ENCODE measurements at regions not wholly inside any gene's neighbourhood (a gene's known extent, or its start where the extent isn't known, plus 50 kb on each side); places are given as distances from the start of the nearest gene placed in this dataset.

GRCh38 chr2:105592288-105592687 lies 152.4 kb upstream of the NCK2 start:
- DNase-seq = no peak

GRCh38 chr2:105590780-105591660 lies 153.7 kb upstream of the NCK2 start:
- DNase-seq = no peak

- DNase-seq = no peak
These were observed 156.1 kb upstream of the NCK2 start for GRCh38 chr2:105588581-105588980.

DNA sequence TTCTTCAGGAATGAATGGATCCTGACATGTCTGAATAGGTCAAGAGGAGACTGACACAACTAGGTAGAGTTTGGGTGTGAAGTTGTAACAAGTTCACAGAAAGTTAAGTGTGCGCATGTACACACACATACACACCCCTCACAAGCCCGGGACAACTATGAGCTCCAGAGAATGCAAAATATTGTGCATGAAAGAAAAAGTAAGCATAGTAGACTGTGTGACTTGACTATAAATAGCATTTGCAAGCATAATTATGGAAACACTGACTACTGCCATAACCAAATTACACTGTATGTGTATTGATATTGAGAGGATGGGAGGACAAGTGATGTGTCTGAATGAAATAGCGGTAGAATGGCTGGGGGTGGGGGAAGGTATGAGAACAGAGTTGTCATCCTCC lies 157.1 kb upstream of the NCK2 start:
- DNase-seq = no peak

GRCh38 chr2:105584435-105585010 lies 160.2 kb upstream of the NCK2 start:
- DNase-seq = no peak

DNA sequence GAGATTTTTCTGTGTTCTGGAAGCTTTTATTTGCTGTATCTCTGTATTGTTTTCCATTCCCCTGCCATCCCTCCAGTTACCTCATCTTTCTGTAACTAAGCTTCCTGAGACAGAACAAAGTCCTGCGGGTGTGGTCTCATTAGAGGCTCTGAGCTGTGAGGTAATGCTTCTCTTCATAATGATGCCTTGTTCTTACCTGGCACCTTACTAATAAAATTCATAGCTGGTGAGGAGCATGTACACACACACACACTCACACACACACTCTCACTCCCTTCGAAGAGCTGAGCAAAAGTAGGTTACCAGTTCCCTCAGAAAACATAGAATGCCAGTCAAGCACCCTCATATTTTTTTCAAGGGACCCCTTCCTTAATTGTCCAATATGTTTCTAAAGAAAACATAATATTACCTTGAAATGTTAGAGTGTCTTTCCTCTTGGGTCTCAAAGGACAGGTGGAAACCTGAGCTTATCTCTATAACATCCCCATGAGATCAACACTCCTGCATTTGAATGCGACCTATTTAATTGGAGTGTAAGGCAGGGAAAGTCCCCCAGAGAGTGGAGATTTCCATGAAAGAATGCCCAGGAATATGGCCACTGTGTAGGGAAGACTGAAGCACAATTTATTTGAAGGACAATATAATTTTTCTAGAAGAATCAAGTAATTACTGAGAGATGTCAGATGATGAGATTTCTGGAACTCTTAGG lies 161.6 kb upstream of the NCK2 start:
- no peak for DNase-seq

DNA sequence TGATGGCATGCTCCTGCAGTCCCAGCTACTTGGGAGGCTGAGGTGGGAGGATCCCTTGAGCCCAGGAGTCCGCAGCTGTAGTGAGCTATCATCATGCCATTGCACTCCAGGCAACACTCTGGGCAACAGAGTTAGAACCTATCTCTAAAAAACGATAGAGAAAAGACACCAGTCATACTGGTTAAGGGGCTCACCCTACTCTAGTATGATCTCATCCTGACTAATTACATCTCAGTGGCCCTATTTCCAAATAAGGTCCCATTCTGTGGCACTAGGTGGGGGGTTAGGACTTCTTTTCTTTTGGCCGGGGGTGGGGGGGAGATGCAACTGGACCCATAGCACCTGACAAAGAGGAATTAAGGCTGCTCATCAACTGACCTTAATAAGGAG lies 163.2 kb upstream of the NCK2 start:
- DNase-seq = no peak

DNA sequence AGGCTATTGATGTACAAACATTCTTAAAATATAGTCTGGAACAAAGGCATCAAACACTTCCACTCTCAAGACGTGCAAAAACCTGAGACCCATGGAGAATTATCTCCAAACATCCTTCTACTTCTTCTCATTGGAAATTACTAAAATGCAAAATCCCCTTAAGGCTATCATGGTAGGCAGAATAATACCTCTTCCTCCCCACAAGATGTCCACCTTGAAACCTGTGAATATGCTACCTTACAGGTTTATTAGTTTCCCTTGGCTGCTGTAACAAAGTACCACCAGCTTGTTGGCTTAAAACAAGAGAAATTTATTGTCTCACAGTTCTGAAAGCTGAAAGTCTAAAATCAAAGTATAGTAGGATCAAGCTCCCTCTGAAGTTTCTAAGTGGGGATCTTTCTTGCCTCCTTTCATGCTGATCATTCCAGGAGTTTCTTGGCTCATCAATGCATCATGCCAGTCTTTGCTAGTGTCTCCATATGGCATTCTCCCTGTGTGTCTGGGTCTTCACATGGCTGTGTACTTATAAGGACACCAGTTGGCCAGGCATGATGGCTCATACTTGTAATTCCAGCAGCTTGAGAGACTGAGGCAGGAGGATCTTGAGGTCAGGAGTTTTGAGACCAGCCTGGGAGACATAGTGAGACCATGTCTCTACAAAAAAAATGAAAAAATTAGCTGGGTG lies 163.7 kb upstream of the NCK2 start:
- DNase-seq = no peak

DNA sequence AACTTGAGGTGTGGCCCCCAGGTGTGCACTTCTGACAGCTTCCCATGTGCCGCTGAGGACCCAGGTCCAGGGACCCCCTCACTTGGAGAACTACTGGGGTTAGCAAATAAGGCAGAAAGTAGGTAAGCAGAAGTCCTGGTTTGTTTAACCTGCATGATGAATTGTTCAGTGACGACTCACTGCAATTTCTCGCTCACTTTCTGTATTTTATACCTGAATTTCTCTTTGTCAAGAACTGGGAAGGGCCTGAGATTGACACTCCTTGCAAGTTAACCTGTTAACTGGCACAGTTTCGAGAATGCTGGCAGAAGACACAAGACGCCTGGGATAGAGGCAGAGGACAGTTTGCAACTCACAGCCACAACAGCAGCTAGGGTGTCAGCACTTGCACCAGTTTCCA lies 164.5 kb upstream of the NCK2 start:
- DNase-seq = no peak

DNA sequence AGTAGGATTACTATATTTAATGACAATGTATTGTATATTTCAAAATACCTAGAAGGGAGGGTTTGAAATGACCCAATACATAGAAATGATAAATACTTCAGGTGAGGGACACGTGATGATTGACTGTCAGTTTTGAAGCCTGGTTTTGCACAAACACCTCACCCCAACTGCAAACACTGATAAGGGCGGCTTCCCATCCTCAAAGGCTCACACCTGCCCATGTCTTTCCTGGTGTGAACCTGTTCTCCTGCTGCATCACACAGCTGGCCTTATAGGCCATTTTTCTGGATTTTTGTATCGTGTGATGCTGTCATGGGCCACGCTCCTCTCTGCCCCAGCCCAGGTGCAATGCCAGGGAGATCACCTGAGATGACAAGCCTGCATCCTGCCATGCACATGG lies 166.5 kb upstream of the NCK2 start:
- DNase-seq = no peak

DNA sequence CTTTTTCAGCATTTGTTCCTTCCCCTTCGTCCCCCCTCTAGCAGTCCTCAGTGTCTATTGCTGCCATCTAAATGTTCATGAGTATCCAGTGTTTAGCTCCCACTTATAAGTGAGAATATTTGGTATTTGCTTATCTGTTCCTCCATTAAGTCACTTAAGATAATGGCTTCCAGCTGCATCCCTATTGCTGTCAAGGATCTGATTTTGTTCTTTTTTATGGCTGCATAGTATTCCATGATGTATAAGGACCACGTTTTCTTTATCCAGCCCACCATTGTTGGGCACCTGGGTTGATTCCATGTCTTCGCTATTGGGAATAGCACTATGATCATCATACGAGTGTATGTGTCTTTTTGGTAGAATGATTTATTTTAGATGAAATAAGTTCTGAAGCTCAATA lies 166.9 kb upstream of the NCK2 start:
- DNase-seq = no peak

GRCh38 chr2:105576440-105577241 lies 168.1 kb upstream of the NCK2 start:
- DNase-seq = peak; percentile 66

DNA sequence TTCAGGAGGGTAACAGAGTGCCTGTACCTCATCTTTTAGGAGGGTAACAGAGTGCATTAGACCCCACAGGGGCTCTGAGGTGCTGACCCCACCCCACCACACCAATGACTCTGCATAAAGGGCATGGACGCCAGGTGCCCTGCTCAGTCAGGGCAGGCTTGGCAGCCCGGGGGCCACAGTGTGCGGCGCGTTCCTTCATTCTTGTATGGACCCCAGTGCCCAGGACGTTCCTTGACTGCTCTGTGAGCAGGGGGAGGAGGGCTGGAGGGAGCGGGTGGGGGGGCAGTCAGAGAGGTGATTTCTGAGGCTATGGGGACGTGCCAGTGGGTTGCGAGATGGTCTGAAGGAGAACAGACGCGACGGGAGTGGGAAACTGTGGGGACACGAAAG lies 168.7 kb upstream of the NCK2 start:
- DNase-seq = no peak

DNA sequence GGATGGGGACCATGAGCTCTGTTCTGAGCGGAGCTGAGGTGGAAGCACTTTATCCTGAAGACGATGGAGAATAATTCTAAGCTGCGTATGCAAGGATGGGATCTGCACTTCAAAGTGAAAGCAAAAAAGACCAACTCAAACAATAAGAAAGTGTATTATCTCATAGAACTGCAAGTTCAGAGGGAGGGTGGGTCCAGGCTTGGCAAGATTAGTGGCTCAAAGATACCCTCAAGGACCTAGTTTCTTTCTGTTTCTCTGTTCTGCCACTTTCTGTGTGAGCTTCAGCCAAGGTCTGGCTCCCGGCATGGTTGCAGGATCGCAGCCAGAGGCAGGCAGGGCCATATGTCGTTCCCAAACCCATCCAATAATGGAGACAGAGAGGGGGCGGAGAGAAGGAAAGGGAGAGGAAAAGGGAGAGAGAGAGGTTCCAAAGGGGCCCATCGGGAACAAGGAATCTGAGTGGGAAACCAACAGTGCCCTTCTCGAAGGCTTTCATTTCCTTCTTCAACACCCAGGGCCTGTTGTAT lies 169.2 kb upstream of the NCK2 start:
- peak; percentile 41 for DNase-seq

- no peak for DNase-seq
These were observed 169.8 kb upstream of the NCK2 start for GRCh38 chr2:105574796-105575344.

DNA sequence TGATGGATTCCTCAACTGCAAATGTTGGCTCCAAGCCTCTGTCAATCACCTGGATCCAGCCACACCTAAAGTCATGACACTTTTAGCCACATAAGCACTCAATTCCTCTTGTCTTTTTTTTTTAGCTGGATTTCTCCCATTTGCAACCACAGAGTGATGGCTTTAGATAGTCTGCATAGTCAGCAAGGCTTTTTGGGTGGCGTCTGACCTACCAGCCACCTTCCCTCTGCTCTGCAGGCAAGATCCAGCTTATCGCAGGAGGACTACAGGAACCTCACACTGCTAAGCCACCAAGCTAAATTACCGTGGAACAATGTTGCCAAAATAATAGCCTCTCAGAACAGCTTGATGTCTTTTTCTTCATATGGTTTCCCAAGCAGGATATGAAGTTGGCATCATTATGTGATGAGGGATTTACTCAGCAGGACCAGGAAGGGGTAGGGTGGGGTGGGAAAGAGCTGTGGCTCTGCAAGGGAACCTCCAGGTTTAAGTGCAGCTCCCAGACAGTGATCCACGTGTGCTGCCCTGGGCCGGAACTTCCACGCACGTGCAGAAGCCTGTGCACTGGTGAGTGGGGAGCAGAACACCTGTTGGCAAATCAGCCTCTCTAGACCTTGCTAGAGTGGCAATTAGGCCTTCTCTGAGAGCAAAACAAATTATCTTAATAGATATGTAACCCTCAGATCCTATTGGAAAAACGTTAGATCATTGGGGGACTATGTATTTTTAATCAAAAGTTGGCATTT lies 170.6 kb upstream of the NCK2 start:
- no peak for DNase-seq

GRCh38 chr2:105573490-105573889 lies 171.2 kb upstream of the NCK2 start:
- no peak for DNase-seq

DNA sequence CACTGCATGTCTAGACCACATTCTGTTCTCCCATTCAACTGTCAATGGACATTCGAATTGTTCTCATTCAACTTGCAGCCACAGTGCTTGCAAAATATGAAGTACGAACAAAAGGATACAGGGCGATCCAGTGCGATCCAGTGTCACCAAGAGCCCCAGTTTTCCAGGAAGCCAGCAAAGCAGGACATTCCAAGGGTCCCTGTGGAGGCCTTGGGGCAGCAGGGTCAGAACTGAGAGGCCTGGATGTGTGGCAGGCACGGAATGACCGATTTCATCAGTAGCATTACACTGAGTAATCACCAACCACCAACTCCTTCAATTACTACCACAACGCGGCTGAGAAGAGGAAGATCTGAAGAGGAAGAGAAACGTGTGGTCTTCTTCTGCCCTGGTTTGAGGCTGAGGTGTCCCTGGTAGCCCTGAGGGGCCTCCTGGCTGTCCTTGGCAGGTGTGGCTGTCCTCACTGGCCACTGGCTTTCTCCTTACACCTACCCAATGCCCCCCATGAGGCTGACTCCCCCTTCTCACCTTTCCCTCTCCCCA lies 172.7 kb upstream of the FHL2 start:
- DNase-seq = no peak

- no peak for DNase-seq
These were observed 171.9 kb upstream of the FHL2 start for GRCh38 chr2:105570757-105571156.

GRCh38 chr2:105570326-105570725 lies 171.5 kb upstream of the FHL2 start:
- no peak for DNase-seq

DNA sequence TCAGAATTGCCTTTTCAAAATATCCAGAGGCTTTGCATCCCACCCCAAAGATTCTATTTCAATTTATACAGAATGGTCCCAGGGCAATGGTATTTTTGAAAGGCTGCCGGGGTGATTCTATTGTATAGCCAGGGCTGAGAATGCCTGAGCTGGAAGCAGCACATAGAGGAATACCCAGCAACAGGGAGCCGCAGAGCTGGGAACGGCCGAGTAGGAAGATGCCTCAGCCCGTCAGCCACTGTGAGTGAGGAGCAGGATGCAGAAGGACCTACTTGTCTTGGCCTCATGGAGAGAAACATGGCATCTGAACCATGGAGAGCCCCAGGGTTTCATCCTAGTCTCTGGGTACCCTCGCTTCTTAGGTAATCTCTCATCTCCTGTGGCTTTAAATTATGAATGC lies 170.8 kb upstream of the FHL2 start:
- DNase-seq = no peak

Data from DMS 273 treated with DMSO at 0.1 percent for 48 hours (cell line).